Neural cell (in vitro differentiated cells): ENCODE measurements at regions not wholly inside any gene's neighbourhood (a gene's known extent, or its start where the extent isn't known, plus 50 kb on each side); places are given as distances from the start of the nearest gene placed in this dataset.

ENCODE experiments used
- H2AFZ ChIP-seq: fragments of 200-600, 300-800 bp; sonication (generic), shearing (Covaris generic); 2 replicates; pipeline ENCODE4 v1.6.0; 2014; ENCODE audit warnings: low read depth, mild to moderate bottlenecking, antibody characterized with exemption, low read length, moderate library complexity
- H3F3A ChIP-seq: fragments of 200-600 bp; shearing (Covaris generic); 2 replicates; pipeline ENCODE4 v1.6.1; 2016; ENCODE audit warnings: mild to moderate bottlenecking, moderate library complexity, mixed read lengths, antibody characterized with exemption, low read length; ENCODE audit not compliant: insufficient read depth, poor library complexity, severe bottlenecking
- H3K27ac ChIP-seq: fragments of 200-600, 300-800 bp; sonication (generic), shearing (Covaris generic); 2 replicates; pipeline ENCODE4 v1.5.1; 2014; ENCODE audit warnings: mild to moderate bottlenecking, low read length, moderate library complexity
- H3K27me3 ChIP-seq: fragments of 300-800, 200-600 bp; sonication (generic), shearing (Covaris generic); 2 replicates; pipeline ENCODE4 v1.6.0; 2014; ENCODE audit warnings: mild to moderate bottlenecking, low read depth, low read length, moderate library complexity; ENCODE audit not compliant: insufficient read depth
- H3K36me3 ChIP-seq: fragments of 300-800, 200-600 bp; sonication (generic), shearing (Covaris generic); 2 replicates; pipeline ENCODE4 v1.5.1; 2014; ENCODE audit warnings: mild to moderate bottlenecking, antibody characterized with exemption, low read length, moderate library complexity; ENCODE audit not compliant: insufficient read depth
- H3K4me2 ChIP-seq: fragments of 300-800, 200-600 bp; sonication (generic), shearing (Covaris generic); 2 replicates; pipeline ENCODE4 v1.6.0; 2014; ENCODE audit warnings: mild to moderate bottlenecking, low read length
- H3K4me3 ChIP-seq: fragments of 300-800, 200-600 bp; sonication (generic), shearing (Covaris generic); 2 replicates; pipeline ENCODE4 v1.5.1; 2014; ENCODE audit warnings: mild to moderate bottlenecking, low read length, moderate library complexity
- H3K79me2 ChIP-seq: fragments of 200-600 bp; shearing (Covaris generic); replicated peaks from 2 replicates; pipeline ENCODE4 v1.6.0; 2014; ENCODE audit warnings: mild to moderate bottlenecking, low read length, moderate library complexity; ENCODE audit not compliant: insufficient read depth
- H3K9ac ChIP-seq: fragments of 300-800, 200-600 bp; sonication (generic), shearing (Covaris generic); 2 replicates; pipeline ENCODE4 v1.6.1; 2016; ENCODE audit warnings: mild to moderate bottlenecking, low read length, mixed read lengths
- H3K9me2 ChIP-seq: fragments of 200-600 bp; shearing (Covaris generic); 2 replicates; pipeline ENCODE4 v1.6.1; 2016; ENCODE audit warnings: mild to moderate bottlenecking, low read length, mixed read lengths; ENCODE audit not compliant: insufficient read depth
- H3K9me3 ChIP-seq: fragments of 200-600, 300-800 bp; sonication (generic), shearing (Covaris generic); 2 replicates; pipeline ENCODE4 v1.6.1; 2016; ENCODE audit warnings: mild to moderate bottlenecking, mixed run types, low read length, moderate library complexity, mixed read lengths
- H4K20me1 ChIP-seq: fragments of 200-600 bp; shearing (Covaris generic); 2 replicates; pipeline ENCODE4 v1.6.1; 2016; ENCODE audit warnings: mild to moderate bottlenecking, mixed run types; ENCODE audit not compliant: insufficient read depth
- CTCF ChIP-seq: fragments of 450-650 bp; IDR thresholded peaks from 2 replicates; pipeline ENCODE4 v1.5.1; 2014; ENCODE audit warnings: antibody characterized with exemption, mild to moderate bottlenecking, moderate library complexity; ENCODE audit not compliant: poor library complexity, severe bottlenecking
- EP300 ChIP-seq: fragments of 450-650 bp; conservative IDR thresholded peaks from 2 replicates; pipeline ENCODE4 v1.6.1; 2014; ENCODE audit warnings: antibody characterized with exemption, mild to moderate bottlenecking, moderate library complexity; ENCODE audit not compliant: poor library complexity, severe bottlenecking
- EZH2 ChIP-seq: fragments of 200-600, 300-800 bp; shearing (Covaris generic), sonication (generic); IDR thresholded peaks from 2 replicates; pipeline ENCODE4 v1.6.1; 2014; ENCODE audit warnings: antibody characterized with exemption, low read length, borderline replicate concordance, mild to moderate bottlenecking; ENCODE audit not compliant: insufficient read depth, poor library complexity, severe bottlenecking
- POLR2AphosphoS5 ChIP-seq: IDR thresholded peaks from 2 replicates; pipeline ENCODE4 v1.6.1; 2012
- RAD21 ChIP-seq: fragments of 450-650 bp; conservative IDR thresholded peaks from 2 replicates; pipeline ENCODE4 v1.6.1; 2014; ENCODE audit warnings: antibody characterized with exemption, mild to moderate bottlenecking, moderate library complexity
- REST ChIP-seq: IDR thresholded peaks from 2 replicates; pipeline ENCODE4 v1.6.1; 2012; ENCODE audit warnings: borderline replicate concordance
- SMC3 ChIP-seq: fragments of 450-650 bp; conservative IDR thresholded peaks from 2 replicates; pipeline ENCODE4 v1.6.1; 2014; ENCODE audit warnings: antibody characterized with exemption, mild to moderate bottlenecking, moderate library complexity; ENCODE audit not compliant: poor library complexity
- TAF1 ChIP-seq: IDR thresholded peaks from 2 replicates; pipeline ENCODE4 v1.6.1; 2012; ENCODE audit warnings: low read depth

GRCh38 chr3:150334974-150335373 lies 73.1 kb upstream of the TSC22D2 start:
- H2AFZ ChIP-seq, result no peak overlapping the region
- no peaks in the 10 kb centered on the region for H3K9me2 ChIP-seq
- H3K4me2 ChIP-seq, result no peak overlapping the region

GRCh38 chr3:150333477-150333876 lies 74.6 kb upstream of the TSC22D2 start:
- no peak for TF ChIP-seq TAF1
- TF ChIP-seq REST, result no peak
- no peak for TF ChIP-seq CTCF
- TF ChIP-seq RAD21, result no peak
- TF ChIP-seq EZH2, result no peak

More at GRCh38 chr3:150334974-150335373, 73.1 kb upstream of the TSC22D2 start:
- Histone ChIP-seq H3K27me3 (no peaks in the 10 kb centered on the region), H3K9ac (no peak overlapping the region), H4K20me1 (no peaks in the 10 kb centered on the region), H3K79me2 (no peaks in the 10 kb centered on the region), H3K4me3 (no peak overlapping the region), H3K27ac (no peak overlapping the region), H3F3A (no peaks in the 10 kb centered on the region), H3K9me3 (no peaks in the 10 kb centered on the region), H3K36me3 (no peaks in the 10 kb centered on the region)
- TF ChIP-seq EP300 (peak; percentile 38), SMC3 (no peak), POLR2AphosphoS5 (no peak), RAD21 (no peak)

GRCh38 chr3:150331978-150332568 lies 76.0 kb upstream of the TSC22D2 start:
- no peak overlapping the region for H3K9ac ChIP-seq
- no peak overlapping the region for H3K4me2 ChIP-seq
- H3F3A ChIP-seq, result no peaks in the 10 kb centered on the region
- H4K20me1 ChIP-seq, result no peaks in the 10 kb centered on the region
- H2AFZ ChIP-seq, result no peak overlapping the region
- H3K4me3 ChIP-seq, result no peak overlapping the region
- no peak for TF ChIP-seq CTCF
- no peak for TF ChIP-seq RAD21
- TF ChIP-seq EP300, result no peak
- TF ChIP-seq SMC3, result no peak
- no peak for TF ChIP-seq POLR2AphosphoS5
- TF ChIP-seq EZH2, result no peak
- H3K9me3 ChIP-seq, result no peaks in the 10 kb centered on the region
- no peaks in the 10 kb centered on the region for H3K27me3 ChIP-seq
- no peaks in the 10 kb centered on the region for H3K9me2 ChIP-seq
- H3K79me2 ChIP-seq, result no peaks in the 10 kb centered on the region
- H3K36me3 ChIP-seq, result no peaks in the 10 kb centered on the region
- no peak overlapping the region for H3K27ac ChIP-seq

More at GRCh38 chr3:150333477-150333876, 74.6 kb upstream of the TSC22D2 start:
- no peak overlapping the region for H3K9ac ChIP-seq
- H3F3A ChIP-seq, result no peaks in the 10 kb centered on the region
- H3K4me2 ChIP-seq, result no peak overlapping the region
- H3K27ac ChIP-seq, result no peak overlapping the region
- no peaks in the 10 kb centered on the region for H3K9me2 ChIP-seq
- no peak overlapping the region for H3K4me3 ChIP-seq
- H4K20me1 ChIP-seq, result no peaks in the 10 kb centered on the region
- H2AFZ ChIP-seq, result no peak overlapping the region
- H3K9me3 ChIP-seq, result no peaks in the 10 kb centered on the region
- no peaks in the 10 kb centered on the region for H3K27me3 ChIP-seq
- H3K36me3 ChIP-seq, result no peaks in the 10 kb centered on the region
- H3K79me2 ChIP-seq, result no peaks in the 10 kb centered on the region
